NCI-H226 (cell line): ENCODE measurements at regions not wholly inside any gene's neighbourhood (a gene's known extent, or its start where the extent isn't known, plus 50 kb on each side); places are given as distances from the start of the nearest gene placed in this dataset.

ENCODE experiments used
- DNase-seq: peaks from one replicate; pipeline ENCODE4 v3.0.0-alpha.2; 2015

DNA sequence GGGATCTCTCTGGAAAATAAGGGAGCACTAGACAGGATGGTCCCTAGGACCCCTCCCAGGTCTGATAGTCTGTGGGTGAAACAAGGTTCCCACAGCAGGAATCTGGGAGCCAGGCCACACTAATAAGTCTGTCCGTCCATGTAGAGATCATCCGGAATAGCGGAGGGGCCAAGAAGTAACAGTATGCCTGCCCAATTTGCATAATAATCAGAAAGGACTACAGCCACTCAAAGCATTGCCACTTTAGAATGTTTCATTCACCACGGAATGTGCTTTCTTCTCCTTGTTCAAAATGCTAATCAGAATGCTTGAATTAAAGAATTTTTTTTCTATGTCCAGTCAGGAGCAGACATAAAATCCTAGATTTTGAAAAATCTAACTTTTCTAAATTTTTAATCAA is 254.9 kb downstream of the ACTL7B start:
- DNase-seq: no peak

DNA sequence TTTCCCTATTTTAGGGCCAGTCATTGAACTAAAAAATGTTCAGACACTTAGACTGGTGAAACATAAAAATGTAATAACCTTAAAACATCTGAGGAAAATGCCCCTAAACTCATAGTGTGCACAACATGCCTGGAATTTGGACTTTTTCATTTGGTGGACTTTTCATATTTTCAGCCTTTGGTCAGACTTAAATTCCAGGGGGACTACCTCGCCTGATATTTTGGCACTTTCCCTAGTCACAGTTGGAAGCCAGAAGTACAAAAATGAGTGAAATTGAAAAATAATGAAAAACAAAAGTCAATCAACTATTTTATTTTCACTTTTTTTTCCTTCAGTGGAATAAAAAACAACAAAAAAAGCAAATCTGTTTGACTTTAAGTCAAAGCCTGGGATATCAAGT is 256.2 kb downstream of the ACTL7B start:
- DNase-seq: no peak

DNA sequence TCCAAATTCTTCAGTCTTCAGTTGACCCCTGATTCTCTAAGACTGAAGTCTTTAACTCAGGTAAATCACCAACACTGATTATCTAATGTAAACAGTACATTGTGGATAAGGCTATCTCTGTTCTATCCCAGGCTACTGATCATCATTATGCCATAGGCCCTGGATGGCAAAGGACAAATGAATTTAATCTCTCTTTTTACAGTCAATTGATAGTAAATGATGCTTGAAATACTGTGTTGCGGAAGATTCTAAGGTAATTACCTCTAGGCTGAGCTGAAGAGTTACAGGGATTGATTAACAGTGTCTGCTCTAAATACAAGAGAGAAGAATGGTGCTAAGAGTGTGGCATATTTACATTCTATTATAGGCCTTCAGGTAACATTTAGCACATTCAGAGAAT is 264.7 kb downstream of the ACTL7B start:
- no peak for DNase-seq

DNA sequence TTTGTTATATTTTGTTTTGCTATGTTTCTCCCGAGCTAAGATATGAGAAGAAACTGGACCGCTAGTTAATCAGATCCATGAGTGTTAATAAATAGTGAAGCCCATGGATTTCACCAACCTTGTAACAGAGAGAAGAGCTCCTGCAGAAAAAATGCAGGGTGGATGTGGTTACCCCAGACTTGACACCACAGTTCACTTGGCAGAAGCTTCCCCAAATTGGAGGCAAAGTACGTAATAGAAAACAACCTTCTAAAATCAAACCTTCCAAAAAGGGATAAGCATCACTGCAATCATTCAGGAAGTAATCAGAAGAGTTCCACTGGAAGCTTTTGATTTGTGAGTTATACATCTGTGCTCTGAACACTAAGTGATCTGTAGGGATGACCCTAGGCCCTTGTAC is 267.5 kb downstream of the ACTL7B start:
- DNase-seq: no peak

DNA sequence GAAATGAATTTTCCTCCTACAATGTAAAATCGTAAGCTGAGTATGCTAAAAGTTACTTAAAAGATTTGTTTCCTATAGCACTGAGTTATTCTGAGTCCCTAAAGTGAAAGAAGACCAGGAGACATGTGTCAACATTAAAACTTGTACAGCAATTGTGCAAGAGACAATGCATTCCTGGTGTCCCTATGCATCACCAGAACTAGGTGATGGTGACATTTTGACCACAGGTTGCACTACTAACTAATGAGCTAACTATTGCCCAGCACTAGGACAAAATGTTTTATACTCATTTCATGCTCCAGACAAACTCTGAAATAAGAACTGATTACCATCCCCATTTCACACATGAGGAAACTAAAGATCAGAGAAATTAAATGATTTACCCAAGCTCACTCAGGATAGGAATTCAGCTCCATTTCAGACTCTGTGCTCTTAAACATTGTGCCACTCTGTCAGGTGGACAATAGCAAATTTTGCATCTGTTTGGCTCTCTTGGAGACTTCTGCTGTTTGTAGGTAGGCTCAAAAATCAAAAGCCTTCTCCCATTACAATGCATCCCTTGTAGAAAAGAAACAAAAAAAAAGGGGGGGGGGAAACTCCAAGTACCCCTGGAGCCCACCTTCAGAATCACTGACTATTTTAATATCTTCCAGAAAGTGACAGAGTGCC is 269.2 kb downstream of the ACTL7B start:
- no peak for DNase-seq

DNA sequence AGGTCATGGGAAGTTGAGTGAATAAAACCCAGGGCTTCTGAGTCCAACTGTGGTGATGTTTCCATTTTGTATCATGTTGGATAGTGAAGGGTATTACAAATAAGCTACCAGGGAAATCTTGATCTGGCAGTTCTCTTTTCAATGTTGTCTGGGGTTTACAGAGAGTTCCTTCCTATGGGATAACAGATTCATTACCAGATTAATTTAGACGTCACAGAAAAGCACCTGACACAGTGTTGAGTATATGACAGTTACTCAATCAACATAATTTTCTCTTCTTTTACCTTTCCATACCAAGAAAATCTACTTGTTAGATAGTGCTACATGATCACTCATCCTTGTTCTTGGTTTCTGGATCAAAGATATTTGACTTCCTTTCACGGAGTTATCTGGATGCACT is 270.9 kb downstream of the ACTL7B start:
- no peak for DNase-seq

DNA sequence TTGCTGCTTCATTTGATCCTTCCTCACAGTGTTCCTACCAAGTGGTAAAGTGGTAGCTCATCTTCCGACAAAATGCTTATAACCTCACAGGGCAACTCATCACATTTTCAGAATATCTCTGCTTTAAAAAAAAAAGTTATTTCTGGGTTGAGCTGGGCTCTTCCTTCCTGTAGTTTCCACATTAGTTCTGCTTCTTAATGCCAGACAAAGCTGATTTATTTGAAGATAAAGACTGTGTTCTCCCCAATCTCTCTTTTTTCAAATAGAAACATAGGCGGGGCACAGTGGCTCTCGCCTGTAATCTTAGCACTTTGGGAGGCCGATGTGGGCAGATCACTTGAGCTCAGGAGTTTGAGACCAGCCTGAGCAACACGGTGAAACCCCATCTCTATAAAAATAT is 273.1 kb downstream of the ACTL7B start:
- DNase-seq: no peak

DNA sequence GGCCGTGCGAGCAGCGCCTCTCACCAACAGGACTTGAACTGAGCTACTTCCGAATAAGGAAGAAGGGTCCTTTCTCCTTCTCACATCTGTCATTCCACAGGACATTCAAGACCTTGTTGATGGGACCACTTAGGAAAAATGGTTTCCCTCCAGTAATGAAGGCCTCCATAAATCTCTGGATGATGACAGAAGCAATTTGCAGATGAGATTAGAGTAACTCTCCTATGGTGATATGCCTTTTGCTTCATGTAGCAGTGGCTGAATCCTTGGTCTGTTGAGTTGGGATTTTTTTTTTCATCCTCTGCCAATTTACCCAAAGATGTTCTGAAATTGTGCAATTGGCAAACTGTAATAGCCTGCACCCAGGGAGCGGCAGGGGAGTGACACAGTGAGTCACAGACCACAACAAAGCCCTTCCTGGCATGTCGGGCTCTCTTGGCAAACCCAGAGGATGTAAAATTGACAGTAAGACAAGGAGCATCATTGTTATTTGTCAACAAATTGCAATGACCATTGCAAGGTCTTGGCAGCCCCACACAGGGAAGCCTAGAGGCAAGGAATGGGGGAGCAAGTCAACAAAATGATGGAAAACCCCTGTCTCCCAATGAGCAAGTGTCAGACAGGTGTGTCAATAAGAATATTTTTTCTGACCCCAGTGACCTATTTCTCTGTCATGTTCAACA is 275.9 kb downstream of the ACTL7B start:
- DNase-seq: peak; percentile 63

DNA sequence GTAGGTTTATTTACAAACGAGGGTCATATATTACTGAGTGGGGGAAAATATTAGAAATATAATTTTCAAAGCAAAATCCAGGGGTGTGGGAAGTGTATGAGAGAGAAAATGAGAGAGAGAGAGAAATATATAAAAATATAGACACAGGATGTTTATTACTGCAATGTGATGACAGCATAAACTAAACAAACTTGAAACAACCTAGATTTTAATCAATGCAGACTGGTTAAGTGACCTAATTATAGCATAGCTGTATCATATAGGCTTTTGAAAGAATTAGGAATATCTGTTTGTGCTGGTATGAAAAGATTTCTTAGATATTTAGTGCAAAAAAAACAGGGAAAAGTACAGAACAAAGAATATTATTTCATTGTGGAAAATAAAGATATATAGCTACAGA is 280.5 kb downstream of the ACTL7B start:
- DNase-seq: no peak

DNA sequence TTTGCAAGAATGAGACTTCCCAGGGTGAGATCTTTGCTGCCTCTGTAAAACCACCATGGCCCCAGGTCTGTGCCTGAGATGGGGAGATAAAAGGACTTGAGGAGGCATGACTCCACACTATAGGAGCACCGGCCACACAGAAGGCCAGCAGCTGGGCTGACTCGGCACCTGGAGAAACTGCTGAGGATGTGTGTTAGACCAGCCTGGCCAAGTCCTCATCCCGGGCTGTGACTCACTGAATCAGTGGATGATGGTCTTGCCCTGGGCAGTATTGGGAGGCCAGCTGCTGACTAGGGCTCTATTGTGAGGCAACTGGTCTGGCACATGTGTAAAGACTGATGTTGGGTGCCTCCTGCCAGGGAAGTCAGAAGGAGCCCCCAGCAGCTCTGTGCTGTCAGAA is 286.2 kb downstream of the ACTL7B start:
- DNase-seq: peak; percentile 71

DNA sequence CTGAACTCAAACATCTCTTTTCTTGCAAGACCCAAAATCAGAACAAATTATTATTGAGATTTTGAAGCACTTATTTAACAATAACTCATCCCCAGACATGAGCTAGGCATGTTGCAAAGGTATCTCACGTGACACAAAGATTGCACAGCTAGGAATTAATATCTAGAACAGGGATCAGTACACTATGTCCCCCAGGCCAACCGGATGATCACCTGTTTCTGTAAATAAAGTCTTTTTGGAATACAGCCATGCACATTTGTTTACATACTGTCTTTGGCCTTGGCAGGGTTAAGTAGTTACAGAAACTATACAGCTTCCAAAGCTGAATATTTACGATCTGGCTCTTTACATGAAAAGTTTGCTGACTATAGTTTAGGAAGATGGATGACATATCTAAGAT is 287.7 kb downstream of the ACTL7B start:
- DNase-seq: no peak

DNA sequence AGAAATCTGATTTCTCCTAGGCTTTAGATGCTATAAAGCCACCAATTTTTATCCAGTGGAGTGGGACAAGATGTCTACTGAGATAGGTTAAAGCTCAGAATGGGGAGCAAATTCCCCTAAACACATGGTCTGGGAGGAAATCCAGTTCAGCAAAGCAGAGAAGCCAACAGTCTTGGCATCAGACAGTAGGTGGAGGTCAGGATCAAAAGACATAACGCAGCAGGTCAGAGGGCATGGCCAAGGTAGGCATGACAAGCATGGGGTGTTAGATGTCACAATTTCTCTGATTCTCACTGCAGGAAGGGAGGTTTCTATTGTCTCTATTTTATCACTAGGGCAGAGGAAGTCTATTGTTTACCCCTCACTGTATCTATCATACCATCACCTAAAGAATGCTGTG is 288.2 kb downstream of the ACTL7B start:
- no peak for DNase-seq

DNA sequence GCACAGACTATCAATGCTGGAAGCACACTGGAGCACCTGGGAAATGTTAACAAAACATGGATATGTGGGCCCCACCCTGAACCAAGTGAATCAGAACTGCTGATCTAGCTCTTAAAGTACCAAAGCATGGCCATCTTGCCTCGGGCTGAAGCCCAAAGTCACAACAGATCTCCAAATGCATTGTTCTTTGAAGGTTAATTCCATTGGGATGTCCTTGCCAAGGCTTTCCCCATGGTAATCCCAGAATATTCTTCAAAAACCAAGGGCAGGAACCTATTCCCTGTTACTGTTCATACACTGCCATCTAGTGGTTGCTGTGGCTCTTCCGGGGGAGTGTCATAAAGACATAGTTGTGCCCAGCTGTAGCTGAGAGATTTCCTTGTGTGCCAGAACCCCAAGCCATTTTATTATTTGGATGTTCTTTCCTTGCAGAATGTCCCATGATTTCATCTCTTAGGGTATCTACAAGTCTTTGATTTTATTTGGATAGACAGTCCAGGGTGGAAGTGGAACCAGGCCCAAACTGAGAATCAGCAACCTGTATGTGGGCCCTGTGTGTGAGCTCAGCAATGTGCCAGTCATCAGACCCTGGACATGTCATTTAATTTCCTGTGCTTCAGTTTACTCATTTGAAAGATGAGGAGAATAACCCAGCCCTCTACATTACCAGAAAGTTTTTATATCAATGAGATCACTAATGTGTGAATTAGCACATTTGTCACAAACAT is 290.0 kb downstream of the ACTL7B start:
- peak; percentile 64 for DNase-seq

DNA sequence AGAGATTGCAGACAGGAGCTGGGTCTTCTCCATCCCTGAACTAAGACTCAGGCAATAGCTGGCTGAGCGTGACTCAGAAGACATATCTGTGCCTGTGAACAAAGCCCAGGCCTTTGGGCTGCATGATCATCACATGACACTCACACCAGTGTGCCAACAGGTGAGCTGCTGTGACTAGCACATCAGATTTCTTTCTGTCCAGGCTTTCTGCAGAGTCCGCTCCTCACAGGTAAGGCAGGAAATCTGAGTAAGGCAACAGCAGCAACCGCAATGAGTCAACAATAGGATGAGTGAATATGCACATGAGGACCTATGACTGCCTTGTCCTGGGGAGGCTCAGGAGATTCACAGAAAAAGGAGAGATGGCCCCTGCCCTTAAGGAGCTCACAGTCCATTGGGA is 293.6 kb downstream of the ACTL7B start:
- DNase-seq: no peak

DNA sequence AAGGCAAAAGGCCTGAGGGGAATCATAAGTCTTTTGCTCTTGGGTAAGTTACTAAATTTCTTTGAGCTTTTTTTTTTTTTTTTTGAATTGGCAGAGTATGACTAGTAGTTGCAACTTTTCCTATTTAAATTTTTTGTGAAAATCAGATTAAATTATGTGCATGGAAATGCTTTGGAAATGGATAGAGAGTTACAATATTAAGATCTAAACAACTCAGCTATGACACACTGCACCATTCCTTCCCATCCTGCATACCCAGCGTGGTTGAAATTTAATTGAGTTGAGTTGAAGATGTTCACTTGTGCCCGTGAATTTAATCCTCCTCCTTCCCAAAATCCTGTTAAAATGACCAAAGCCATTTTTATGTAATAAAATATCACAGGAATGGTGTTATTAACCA is 296.4 kb downstream of the ACTL7B start:
- no peak for DNase-seq

DNA sequence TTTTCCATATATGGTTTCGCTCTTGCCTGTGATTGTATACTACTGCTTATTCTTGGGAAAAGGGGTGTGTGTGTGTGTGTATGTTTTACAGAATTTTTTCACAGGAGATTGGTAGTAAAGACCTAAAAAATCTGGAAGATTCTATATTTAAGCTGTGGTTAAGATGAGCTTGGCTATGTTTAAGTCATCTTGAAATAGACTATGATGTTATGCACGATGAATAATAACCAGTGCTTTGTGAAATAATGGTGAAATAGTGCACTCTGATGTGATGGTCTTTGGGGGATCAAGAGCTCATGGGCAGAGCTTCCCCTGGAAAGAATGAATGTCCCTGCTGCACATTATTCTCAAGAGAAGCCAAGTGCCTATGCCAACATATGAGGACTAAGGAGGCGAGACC is 301.0 kb downstream of the ACTL7B start:
- no peak for DNase-seq

DNA sequence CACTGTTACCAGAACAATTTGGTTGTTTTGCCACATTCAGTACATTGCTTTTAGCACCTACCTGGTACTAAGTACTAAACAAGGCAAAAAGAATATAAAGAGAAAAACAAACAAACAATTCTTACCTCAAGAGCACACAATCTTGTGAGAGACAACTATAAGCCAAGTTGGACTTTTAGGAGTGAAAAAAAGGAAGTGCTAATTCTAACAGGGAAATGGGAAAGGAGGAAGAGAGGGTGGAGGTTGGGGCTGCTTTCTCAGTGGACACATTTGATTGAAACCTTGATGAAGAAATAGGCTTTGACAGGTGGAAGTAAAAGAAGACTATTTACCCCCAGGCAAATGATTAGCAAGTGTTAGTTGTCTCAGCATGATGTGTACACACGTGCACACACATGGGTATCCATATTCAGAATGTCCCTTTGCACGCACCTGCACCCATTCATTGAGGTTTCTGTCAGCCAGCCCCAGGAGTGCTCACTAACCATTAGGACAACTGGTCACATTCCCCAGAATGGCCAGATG is 302.6 kb downstream of the ACTL7B start:
- DNase-seq: no peak

DNA sequence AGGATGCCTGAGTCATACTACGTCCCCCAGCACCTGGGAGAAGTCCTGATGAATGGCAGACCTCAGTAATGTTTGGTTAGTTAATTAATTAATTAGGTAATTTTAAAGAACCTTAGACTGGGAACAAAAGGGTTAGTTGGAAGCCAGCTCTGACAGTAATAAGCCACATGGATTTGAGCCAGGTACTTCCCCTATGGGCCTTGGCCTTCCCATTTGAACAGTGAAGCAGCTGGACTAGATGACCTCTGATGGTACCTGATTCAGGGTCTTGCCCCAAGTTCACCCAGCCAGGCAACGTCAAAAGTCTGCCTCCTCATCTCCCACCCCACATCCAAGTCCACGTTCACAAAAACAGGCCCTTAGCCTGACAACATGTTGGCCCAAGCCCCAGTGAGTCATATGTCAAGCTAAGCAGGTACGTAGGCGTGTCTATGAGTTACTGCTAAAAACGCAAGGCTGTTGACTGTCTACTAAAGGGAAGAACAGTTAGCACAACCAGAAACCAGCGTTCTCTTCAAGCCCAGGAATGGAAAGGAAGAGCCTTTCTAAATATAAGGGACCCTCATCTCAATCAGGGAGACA is 303.2 kb downstream of the ACTL7B start:
- peak; percentile 75 for DNase-seq

DNA sequence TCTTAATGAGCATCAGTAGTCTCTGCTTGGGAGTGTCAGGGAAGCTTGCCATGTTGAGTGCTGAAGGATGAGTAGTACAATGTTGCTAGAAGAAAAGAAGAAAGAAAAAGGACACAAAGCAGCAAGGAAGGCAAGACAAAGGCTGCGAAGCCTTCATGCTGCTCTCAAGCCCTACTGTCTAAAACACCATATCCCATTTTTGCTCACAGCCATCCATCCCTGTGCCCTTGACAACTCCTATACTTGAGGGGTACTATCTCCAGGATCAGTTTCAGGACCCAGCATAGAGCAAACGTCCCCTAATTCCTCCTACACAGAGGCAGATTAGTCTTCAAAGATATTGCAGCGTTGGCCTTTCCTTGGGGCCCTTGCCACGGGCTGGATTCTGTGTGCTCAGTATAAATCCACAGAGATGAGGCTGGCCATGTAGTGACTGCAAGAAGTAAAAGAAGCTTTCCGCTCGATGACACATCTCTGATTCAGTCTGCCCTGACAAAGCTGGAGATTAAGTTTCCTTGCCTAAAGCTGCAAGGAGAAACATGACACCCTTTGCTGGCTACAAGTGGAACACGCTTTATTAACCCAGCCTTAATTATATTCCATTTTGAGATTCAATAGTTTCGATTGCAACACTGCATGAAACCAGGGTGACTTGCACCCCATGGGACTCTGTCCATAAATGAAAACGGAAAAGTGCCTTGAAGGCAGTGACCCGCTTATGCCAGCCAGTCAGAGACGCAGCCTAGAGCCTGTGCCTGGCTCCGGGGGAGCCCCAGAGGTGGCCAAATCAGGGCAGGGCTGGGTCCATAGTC is 304.6 kb downstream of the ACTL7B start:
- DNase-seq: peak; percentile 89

DNA sequence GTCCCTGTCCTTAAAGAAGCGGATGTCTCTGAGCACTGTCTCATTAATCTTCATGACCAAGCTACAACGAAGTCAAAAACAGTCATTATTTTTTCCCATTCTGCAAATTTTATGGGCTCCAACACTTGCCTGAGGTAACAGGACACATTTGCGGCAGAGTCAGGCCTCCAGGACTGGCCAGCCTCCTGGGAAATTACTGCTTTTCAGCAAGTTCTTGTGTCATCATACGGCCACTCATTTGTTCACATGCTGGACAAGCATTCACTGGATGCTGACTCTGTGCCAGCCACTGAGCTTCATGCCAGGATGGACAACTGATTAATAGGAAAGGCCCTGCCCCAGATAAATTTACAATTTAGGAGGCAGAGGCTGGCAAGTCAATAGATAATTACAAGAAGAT is 305.7 kb downstream of the ACTL7B start:
- DNase-seq: no peak

DNA sequence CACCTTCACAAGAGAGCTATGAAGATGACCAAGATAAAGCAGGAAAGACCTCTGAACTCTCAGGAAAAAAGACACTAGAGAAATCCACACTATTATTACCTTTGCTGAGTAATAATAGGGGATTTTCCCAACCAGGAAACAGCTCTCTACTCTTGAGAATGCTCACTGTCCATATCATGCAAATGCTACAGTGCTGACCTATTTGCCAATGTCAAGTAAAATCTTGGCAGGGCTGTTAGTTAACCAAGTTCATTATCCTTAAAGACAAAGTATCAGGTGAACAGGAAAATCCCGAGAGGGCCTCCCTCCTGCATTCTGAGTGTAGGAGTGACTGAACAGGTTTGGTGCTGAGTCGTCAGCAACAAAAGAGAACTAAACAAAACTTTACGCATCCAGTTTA is 306.6 kb downstream of the ACTL7B start:
- DNase-seq: peak; percentile 63

DNA sequence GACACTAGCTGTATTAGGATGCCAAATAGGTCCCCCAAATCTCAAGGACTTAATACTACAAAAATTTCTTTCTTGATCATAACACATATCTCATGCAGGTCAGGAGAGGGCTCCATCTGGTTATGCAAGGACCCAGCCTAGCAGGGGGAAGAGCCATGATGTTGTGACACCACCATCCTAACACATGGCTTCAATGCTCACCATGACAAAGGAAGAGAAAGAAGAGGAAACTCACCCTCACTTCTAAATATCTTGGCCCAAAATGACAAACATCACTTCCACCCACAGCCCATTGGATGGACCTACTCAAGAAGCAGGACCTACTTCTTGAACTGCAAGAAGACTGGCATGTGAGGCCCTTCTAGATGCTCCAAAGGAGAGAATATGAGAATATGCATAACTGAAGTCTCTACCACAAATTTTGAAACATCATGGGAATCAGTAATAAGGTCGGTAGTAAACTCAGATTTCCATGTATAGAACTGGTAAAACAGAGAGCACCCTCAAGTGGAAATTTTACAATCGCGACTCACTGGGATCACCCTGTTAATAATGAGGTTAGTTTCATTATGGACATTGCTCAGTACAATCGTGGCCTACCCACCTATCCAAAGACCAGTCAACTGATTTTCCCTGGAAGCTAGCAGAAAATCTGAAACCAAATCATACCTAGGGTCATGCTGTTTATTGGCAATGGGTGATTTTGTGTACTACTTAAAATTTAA is 308.2 kb downstream of the ACTL7B start:
- no peak for DNase-seq
